NCI-H510A (cell line): ENCODE measurements at regions not wholly inside any gene's neighbourhood (a gene's known extent, or its start where the extent isn't known, plus 50 kb on each side); places are given as distances from the start of the nearest gene placed in this dataset.

Experiments used
- DNase-seq: peaks from one replicate; lab custom pipeline; 2025; lab: John Stamatoyannopoulos, UW

GRCh38 chr9:84587153-84587552, 82.4 kb upstream of the NTRK2 start:
- no peak for DNase-seq

- DNase-seq = no peak
These were observed 80.0 kb upstream of the NTRK2 start for GRCh38 chr9:84589542-84589941.

GRCh38 chr9:84590706-84591105, 78.8 kb upstream of the NTRK2 start:
- no peak for DNase-seq

- no peak for DNase-seq
These were observed 76.6 kb upstream of the NTRK2 start for GRCh38 chr9:84592918-84593317.

GRCh38 chr9:84593352-84593751, 76.2 kb upstream of the NTRK2 start:
- DNase-seq = no peak

GRCh38 chr9:84597131-84597530, 72.4 kb upstream of the NTRK2 start:
- DNase-seq = no peak

GRCh38 chr9:84598921-84599636, 70.5 kb upstream of the NTRK2 start:
- no peak for DNase-seq

- no peak for DNase-seq
These were observed 68.8 kb upstream of the NTRK2 start for GRCh38 chr9:84600739-84601138.

GRCh38 chr9:84604223-84604622, 65.3 kb upstream of the NTRK2 start:
- DNase-seq = no peak

- DNase-seq = no peak
These were observed 59.8 kb upstream of the NTRK2 start for GRCh38 chr9:84609779-84610178.

GRCh38 chr9:84613431-84613830, 56.1 kb upstream of the NTRK2 start:
- DNase-seq = no peak

GRCh38 chr9:84615544-84615943, 54.0 kb upstream of the NTRK2 start:
- DNase-seq = no peak

GRCh38 chr9:84617411-84618029, 52.0 kb upstream of the NTRK2 start:
- DNase-seq = no peak
